Astrocyte (in vitro differentiated cells and primary cell): ENCODE measurements at regions not wholly inside any gene's neighbourhood (a gene's known extent, or its start where the extent isn't known, plus 50 kb on each side); places are given as distances from the start of the nearest gene placed in this dataset.

ENCODE experiments used
- DNase-seq: peaks from one replicate; pipeline ENCODE4 v3.0.0-alpha.2; 2010; ENCODE audit warnings: low read depth
- FAIRE-seq: peaks from 2 replicates; lab custom pipeline; 2011; peaks lifted over from hg19 to GRCh38; lab: Jason Lieb, UNC
- H2AFZ ChIP-seq: 2 replicates; pipeline ENCODE4 v1.6.0; 2012; ENCODE audit warnings: low read depth, low read length, inconsistent platforms
- H3K27ac ChIP-seq: 2 replicates; pipeline ENCODE4 v1.5.1; 2011; ENCODE audit warnings: low read depth, low read length, inconsistent platforms
- H3K27me3 ChIP-seq: 2 replicates; pipeline ENCODE4 v1.6.0; 2011; ENCODE audit warnings: low read length, inconsistent platforms; ENCODE audit not compliant: insufficient read depth
- H3K36me3 ChIP-seq: 2 replicates; pipeline ENCODE4 v1.5.1; 2011; ENCODE audit warnings: low read length, inconsistent platforms; ENCODE audit not compliant: insufficient read depth
- H3K4me1 ChIP-seq: 2 replicates; pipeline ENCODE4 v1.5.1; 2011; ENCODE audit warnings: low read length, inconsistent platforms; ENCODE audit not compliant: insufficient read depth
- H3K4me2 ChIP-seq: 2 replicates; pipeline ENCODE4 v1.6.0; 2012; ENCODE audit warnings: low read length, inconsistent platforms
- H3K4me3 ChIP-seq: 2 replicates; pipeline ENCODE4 v1.5.1; 2011; ENCODE audit warnings: low read depth, mild to moderate bottlenecking, low read length, inconsistent platforms; ENCODE audit not compliant: insufficient read depth
- H3K79me2 ChIP-seq: 2 replicates; pipeline ENCODE4 v1.6.0; 2012; ENCODE audit warnings: mild to moderate bottlenecking, low read length, inconsistent platforms; ENCODE audit not compliant: insufficient read depth
- H3K9ac ChIP-seq: 2 replicates; pipeline ENCODE4 v1.6.0; 2012; ENCODE audit warnings: mild to moderate bottlenecking, low read length, inconsistent platforms
- H3K9me3 ChIP-seq: 2 replicates; pipeline ENCODE4 v1.5.1; 2012; ENCODE audit warnings: low read depth, mild to moderate bottlenecking, low read length, inconsistent platforms; ENCODE audit not compliant: insufficient read depth
- H4K20me1 ChIP-seq: 2 replicates; pipeline ENCODE4 v1.6.0; 2012; ENCODE audit warnings: low read length, inconsistent platforms; ENCODE audit not compliant: insufficient read depth
- H3K27ac Mint-ChIP-seq: one replicate; pipeline ENCODE4 v1.8.0; 2021; ENCODE audit warnings: mild to moderate bottlenecking, mixed read lengths; ENCODE audit not compliant: unreplicated experiment
- H3K27me3 Mint-ChIP-seq: one replicate; pipeline ENCODE4 v1.8.0; 2021; ENCODE audit warnings: low read depth, mixed read lengths; ENCODE audit not compliant: unreplicated experiment
- H3K36me3 Mint-ChIP-seq: one replicate; pipeline ENCODE4 v1.8.0; 2021; ENCODE audit warnings: low read depth, mixed read lengths; ENCODE audit not compliant: unreplicated experiment
- H3K4me1 Mint-ChIP-seq: one replicate; pipeline ENCODE4 v1.8.0; 2021; ENCODE audit warnings: low read depth, mixed read lengths; ENCODE audit not compliant: unreplicated experiment
- H3K4me3 Mint-ChIP-seq: one replicate; pipeline ENCODE4 v1.8.0; 2021; ENCODE audit warnings: mild to moderate bottlenecking, moderate library complexity, mixed read lengths; ENCODE audit not compliant: unreplicated experiment
- H3K9me3 Mint-ChIP-seq: one replicate; pipeline ENCODE4 v1.8.0; 2021; ENCODE audit warnings: mild to moderate bottlenecking, mixed read lengths; ENCODE audit not compliant: unreplicated experiment
- EZH2 ChIP-seq: IDR thresholded peaks from 2 replicates; pipeline ENCODE4 v1.6.1; 2012; ENCODE audit warnings: mild to moderate bottlenecking, low read length, inconsistent platforms; ENCODE audit not compliant: insufficient read depth
- TF ChIP-seq, protein P1 (sequence below): IDR thresholded peaks from 2 replicates; pipeline ENCODE4 v1.5.1; 2011; ENCODE audit warnings: low read depth, mild to moderate bottlenecking, inconsistent platforms, low read length, moderate library complexity; ENCODE audit not compliant: insufficient read depth

DNA sequence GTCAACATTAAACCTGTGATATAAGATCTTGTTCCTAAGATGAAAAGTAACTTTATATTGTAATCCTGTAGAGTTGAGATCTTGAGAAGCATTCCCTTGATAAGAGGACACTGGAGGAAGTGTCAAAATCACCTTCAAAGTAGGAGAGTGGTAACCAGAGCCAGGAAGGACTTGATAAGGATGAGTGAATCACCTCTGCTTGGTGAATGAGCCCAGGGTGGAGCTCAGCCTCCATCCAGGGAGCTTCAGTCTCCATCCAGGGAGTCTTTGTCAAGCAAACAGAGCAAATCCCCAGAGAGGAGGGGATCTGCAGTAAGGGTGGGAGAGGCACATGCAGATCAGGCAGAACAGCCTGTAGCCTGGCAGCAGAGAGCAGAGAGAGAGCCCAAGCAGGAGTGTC, 167.1 kb upstream of the SIX2 start:
- Histone ChIP-seq H3K9me3 (no peaks in the 10 kb centered on the region), H3K4me2 (no peak overlapping the region), H2AFZ (no peak overlapping the region), H3K27ac (no peak overlapping the region), H3K27me3 (peaks cover 5% of the 10 kb centered on the region), H3K36me3 (no peaks in the 10 kb centered on the region), H3K9ac (no peak overlapping the region), H4K20me1 (no peaks in the 10 kb centered on the region), H3K4me1 (peaks cover 23% of the 10 kb centered on the region), H3K79me2 (no peaks in the 10 kb centered on the region), H3K4me3 (no peak overlapping the region)
- peaks cover 11% of the 10 kb centered on the region for H3K27me3 Mint-ChIP-seq
- no peak overlapping the region for H3K27ac Mint-ChIP-seq
- TF ChIP-seq, protein P1, sequence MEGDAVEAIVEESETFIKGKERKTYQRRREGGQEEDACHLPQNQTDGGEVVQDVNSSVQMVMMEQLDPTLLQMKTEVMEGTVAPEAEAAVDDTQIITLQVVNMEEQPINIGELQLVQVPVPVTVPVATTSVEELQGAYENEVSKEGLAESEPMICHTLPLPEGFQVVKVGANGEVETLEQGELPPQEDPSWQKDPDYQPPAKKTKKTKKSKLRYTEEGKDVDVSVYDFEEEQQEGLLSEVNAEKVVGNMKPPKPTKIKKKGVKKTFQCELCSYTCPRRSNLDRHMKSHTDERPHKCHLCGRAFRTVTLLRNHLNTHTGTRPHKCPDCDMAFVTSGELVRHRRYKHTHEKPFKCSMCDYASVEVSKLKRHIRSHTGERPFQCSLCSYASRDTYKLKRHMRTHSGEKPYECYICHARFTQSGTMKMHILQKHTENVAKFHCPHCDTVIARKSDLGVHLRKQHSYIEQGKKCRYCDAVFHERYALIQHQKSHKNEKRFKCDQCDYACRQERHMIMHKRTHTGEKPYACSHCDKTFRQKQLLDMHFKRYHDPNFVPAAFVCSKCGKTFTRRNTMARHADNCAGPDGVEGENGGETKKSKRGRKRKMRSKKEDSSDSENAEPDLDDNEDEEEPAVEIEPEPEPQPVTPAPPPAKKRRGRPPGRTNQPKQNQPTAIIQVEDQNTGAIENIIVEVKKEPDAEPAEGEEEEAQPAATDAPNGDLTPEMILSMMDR = no peak
- no peak for TF ChIP-seq EZH2
- no peak overlapping the region for H3K4me3 Mint-ChIP-seq
- peaks cover 22% of the 10 kb centered on the region for H3K4me1 Mint-ChIP-seq
- H3K36me3 Mint-ChIP-seq = no peaks in the 10 kb centered on the region
- DNase-seq = peak; percentile 27
- FAIRE-seq = no peak
- H3K9me3 Mint-ChIP-seq = peaks cover 4% of the 10 kb centered on the region

DNA sequence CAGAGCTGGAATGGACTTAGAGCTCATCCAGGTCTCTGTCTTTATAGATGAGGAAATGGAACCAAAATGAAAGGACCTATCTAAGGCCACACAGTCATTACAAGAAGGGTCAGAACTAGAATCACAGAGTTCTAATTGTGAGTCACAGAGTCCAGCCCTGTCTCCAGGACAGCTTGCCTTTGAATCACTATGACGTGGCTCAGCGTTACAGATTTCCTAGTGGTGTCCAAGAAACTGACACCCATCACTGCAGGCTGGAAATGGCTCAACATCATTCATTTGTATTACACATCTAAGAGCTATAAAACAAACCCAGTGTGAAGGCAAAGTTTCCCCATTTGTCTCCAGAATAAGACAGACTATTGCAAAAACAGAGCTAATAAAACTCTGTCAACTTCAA, 164.3 kb upstream of the SIX2 start:
- Histone ChIP-seq H3K4me3 (no peak overlapping the region), H3K36me3 (no peaks in the 10 kb centered on the region), H3K79me2 (no peaks in the 10 kb centered on the region), H3K9ac (no peak overlapping the region), H3K4me2 (peak overlapping the region; percentile 39), H2AFZ (no peak overlapping the region), H3K4me1 (peaks cover 25% of the 10 kb centered on the region), H4K20me1 (no peaks in the 10 kb centered on the region), H3K27me3 (peaks cover 27% of the 10 kb centered on the region), H3K27ac (no peak overlapping the region), H3K9me3 (no peaks in the 10 kb centered on the region)
- peaks cover 18% of the 10 kb centered on the region for H3K27me3 Mint-ChIP-seq
- TF ChIP-seq, protein P1 = peak; percentile 23
- TF ChIP-seq EZH2 = no peak
- DNase-seq (peak; percentile 92), FAIRE-seq (peak; percentile 93)
- no peaks in the 10 kb centered on the region for H3K36me3 Mint-ChIP-seq
- peaks cover 3% of the 10 kb centered on the region for H3K9me3 Mint-ChIP-seq
- no peak overlapping the region for H3K4me3 Mint-ChIP-seq
- H3K27ac Mint-ChIP-seq = no peak overlapping the region
- H3K4me1 Mint-ChIP-seq = peaks cover 17% of the 10 kb centered on the region

DNA sequence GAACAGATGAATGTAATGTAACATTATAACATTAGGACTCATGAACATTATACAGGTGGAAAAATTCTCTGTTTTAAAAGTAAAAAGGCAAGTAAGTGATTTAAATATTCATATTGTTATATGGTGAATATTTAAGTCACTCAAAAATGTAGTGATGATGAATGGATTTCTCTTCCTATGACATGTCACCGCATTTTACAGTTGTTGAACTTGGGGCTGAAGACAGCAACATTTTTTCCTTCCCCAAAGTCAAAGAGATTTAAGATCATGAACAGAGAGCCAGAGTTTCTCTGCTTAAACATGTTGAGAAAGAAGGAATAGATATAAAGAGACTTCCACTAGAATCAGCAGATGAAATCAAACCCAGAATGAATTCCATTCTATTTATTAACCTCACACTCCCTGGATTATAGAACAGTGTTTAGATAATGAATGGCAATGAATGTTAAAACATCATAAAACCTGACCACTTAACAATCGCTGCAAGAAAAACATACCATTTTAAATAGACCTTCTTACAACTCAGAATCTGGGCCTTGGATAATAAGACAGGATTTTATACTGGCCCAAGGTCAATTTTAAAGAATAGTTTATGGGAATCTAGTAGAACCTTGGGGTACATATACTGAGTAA, 163.6 kb upstream of the SIX2 start:
- Histone ChIP-seq H3K79me2 (no peaks in the 10 kb centered on the region), H3K27ac (no peak overlapping the region), H2AFZ (no peak overlapping the region), H3K9ac (no peak overlapping the region), H3K27me3 (peaks cover 34% of the 10 kb centered on the region), H4K20me1 (no peaks in the 10 kb centered on the region), H3K9me3 (no peaks in the 10 kb centered on the region), H3K4me2 (peak overlapping the region; percentile 39), H3K4me1 (peaks cover 19% of the 10 kb centered on the region), H3K4me3 (no peak overlapping the region), H3K36me3 (no peaks in the 10 kb centered on the region)
- peaks cover 3% of the 10 kb centered on the region for H3K9me3 Mint-ChIP-seq
- TF ChIP-seq, protein P1 = no peak
- no peak for TF ChIP-seq EZH2
- DNase-seq (no peak), FAIRE-seq (peak; percentile 23)
- H3K27me3 Mint-ChIP-seq = peaks cover 24% of the 10 kb centered on the region
- peaks cover 17% of the 10 kb centered on the region for H3K4me1 Mint-ChIP-seq
- no peak overlapping the region for H3K27ac Mint-ChIP-seq
- H3K4me3 Mint-ChIP-seq = no peak overlapping the region
- H3K36me3 Mint-ChIP-seq = no peaks in the 10 kb centered on the region
